Mucosa of rectum (tissue), 2 donors: ENCODE measurements at regions not wholly inside any gene's neighbourhood (a gene's known extent, or its start where the extent isn't known, plus 50 kb on each side); places are given as distances from the start of the nearest gene placed in this dataset.

Experiments
- H3K27ac ChIP-seq, 2 donors: one replicate each; pipeline ENCODE4 v1.7.0; 2013; ENCODE audit warnings: inconsistent platforms in 2 of 2, low read depth in 2 of 2, low read length in 2 of 2
- H3K27me3 ChIP-seq, 2 donors: one replicate each; pipeline ENCODE4 v1.7.0; 2013; ENCODE audit warnings: low read length in 2 of 2; ENCODE audit not compliant: control insufficient read depth in 2 of 2, insufficient read depth in 2 of 2
- H3K36me3 ChIP-seq, 2 donors: one replicate each; pipeline ENCODE4 v1.7.0; 2013; ENCODE audit warnings: low read length in 2 of 2; ENCODE audit not compliant: control insufficient read depth in 2 of 2, insufficient read depth in 2 of 2
- H3K4me1 ChIP-seq, 2 donors: one replicate each; pipeline ENCODE4 v1.7.0; 2013; ENCODE audit warnings: low read length in 2 of 2, mild to moderate bottlenecking in 1 of 2; ENCODE audit not compliant: control insufficient read depth in 2 of 2, insufficient read depth in 2 of 2
- H3K4me3 ChIP-seq, 2 donors: one replicate each; pipeline ENCODE4 v1.7.0; 2013; ENCODE audit warnings: low read length in 2 of 2
- H3K9ac ChIP-seq, 2 donors: one replicate each; pipeline ENCODE4 v1.7.0; 2013; ENCODE audit warnings: low read length in 2 of 2, low read depth in 1 of 2, mild to moderate bottlenecking in 1 of 2
- H3K9me3 ChIP-seq, 2 donors: one replicate each; pipeline ENCODE4 v1.7.0; 2013; ENCODE audit warnings: low read length in 2 of 2; ENCODE audit not compliant: control insufficient read depth in 2 of 2
- donor health status: healthy.
- donor health status: Normal muscosa, but diverticular disease.

GRCh38 chr13:111534751-111535522 lies 214.5 kb downstream of the TEX29 start:
- Histone ChIP-seq H3K27me3 (peaks cover 9 to 22% of the 10 kb centered on the region in 2 donors), H3K4me1 (no peaks in the 10 kb centered on the region), H3K9ac (no peak overlapping the region), H3K4me3 (no peak overlapping the region), H3K36me3 (no peaks in the 10 kb centered on the region), H3K9me3 (no peaks in the 10 kb centered on the region), H3K27ac (no peak overlapping the region)

- Histone ChIP-seq H3K9ac (no peak overlapping the region), H3K36me3 (no peaks in the 10 kb centered on the region), H3K4me3 (no peak overlapping the region), H3K27me3 (peaks cover 9 to 22% of the 10 kb centered on the region in 2 donors), H3K27ac (no peak overlapping the region), H3K4me1 (no peaks in the 10 kb centered on the region), H3K9me3 (no peaks in the 10 kb centered on the region)
Observed at GRCh38 chr13:111535523-111535811, 215.0 kb downstream of the TEX29 start.

DNA sequence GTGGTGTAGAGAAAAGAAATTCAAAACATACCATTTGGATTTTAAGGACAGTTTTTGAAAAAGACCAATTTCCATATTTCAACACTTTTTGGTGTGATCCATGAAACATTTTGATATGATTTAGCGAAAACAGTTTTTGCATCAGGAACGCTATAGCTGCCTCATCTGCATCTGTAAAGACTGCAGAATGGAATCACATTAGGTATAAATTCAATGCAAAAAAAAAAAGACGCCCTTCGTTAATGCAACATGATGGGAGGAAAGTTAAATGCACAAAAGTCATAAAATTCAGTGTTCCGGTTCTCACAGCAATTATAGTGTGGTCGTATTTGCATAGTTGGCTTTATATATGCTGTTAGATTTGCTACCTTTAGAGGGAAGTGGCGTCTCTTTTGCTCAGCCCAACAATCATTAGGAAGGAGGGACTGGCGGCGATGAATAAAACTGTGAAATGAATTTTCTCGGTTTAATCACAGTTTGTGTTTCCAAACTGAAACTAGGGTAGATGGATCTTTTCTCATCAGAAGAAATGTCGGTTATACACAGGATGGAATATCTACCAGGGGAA lies 215.7 kb downstream of the TEX29 start:
- H3K36me3 ChIP-seq = no peaks in the 10 kb centered on the region
- no peak overlapping the region for H3K4me3 ChIP-seq
- no peaks in the 10 kb centered on the region for H3K4me1 ChIP-seq
- no peaks in the 10 kb centered on the region for H3K9me3 ChIP-seq
- no peak overlapping the region for H3K27ac ChIP-seq
- H3K27me3 ChIP-seq = peaks cover 6 to 18% of the 10 kb centered on the region in 2 donors
- no peak overlapping the region for H3K9ac ChIP-seq

DNA sequence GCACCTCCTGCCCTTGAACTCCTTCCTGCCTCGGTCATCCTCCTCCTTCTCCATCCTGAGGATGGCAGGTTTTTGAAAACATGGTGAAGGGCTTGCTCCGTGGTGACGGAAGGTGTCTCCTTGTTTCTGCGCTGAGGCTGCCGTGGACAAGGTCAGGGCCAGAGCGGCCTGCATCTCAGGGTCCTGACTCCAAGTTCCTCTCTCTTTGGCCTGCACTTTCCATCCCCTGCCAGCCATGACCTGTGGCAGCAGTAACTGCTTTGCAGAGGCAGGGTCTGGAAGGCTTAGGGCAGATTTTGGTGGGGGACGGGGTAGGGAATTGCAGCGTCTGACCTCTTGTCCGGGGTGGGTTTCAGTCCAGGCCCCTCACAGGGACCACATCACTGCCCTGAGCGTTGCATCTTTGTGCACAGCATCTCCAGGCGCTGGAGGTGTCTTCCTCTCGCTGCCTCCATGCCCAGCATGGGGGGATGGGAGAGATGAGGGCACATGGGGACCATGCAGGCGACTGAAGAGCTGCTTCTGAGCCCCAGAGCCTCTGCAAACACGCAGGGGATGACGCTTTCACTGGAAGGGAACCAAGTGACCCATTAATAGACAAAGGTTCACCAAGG lies 216.8 kb downstream of the TEX29 start:
- Histone ChIP-seq H3K27ac (no peak overlapping the region), H3K9ac (no peak overlapping the region), H3K9me3 (no peaks in the 10 kb centered on the region), H3K4me3 (no peak overlapping the region), H3K4me1 (no peaks in the 10 kb centered on the region), H3K36me3 (no peaks in the 10 kb centered on the region), H3K27me3 (peaks cover 6 to 14% of the 10 kb centered on the region in 2 donors)

DNA sequence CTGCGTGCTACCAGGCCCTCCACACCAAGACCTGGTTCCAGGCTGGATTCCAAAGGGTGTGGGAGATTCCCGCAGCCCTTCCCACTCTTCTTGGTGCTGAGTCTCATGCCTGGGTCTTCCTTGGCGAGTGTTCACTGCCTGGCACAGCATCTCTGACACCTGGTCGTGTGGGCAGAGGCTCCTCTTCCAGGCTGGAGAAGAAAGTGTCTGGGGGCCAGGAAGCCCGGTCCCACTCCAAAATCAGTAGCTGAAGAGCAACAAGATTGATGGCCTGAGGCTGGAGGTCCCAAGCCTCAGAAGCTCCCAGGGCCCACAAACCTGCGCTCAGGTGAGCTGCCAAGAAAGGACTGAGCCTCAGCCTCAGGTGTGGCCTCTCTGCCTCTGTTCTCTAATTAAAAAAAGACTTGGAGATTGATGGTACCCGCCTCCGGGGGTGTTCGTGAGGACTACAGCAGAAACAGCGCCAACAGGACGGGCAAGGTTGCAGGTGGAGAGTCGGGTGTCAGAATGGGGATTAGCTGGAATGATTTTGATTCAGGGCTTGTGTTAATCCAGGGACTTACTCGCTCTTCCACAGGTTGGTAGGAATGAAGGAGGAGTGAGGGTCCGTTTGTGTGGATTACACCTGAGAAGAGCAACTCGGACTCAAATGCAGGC lies 217.5 kb downstream of the TEX29 start:
- H3K27ac ChIP-seq = no peak overlapping the region
- H3K27me3 ChIP-seq = peaks cover 6 to 11% of the 10 kb centered on the region in 2 donors
- no peaks in the 10 kb centered on the region for H3K4me1 ChIP-seq
- no peaks in the 10 kb centered on the region for H3K36me3 ChIP-seq
- no peak overlapping the region for H3K9ac ChIP-seq
- no peak overlapping the region for H3K4me3 ChIP-seq
- no peaks in the 10 kb centered on the region for H3K9me3 ChIP-seq

DNA sequence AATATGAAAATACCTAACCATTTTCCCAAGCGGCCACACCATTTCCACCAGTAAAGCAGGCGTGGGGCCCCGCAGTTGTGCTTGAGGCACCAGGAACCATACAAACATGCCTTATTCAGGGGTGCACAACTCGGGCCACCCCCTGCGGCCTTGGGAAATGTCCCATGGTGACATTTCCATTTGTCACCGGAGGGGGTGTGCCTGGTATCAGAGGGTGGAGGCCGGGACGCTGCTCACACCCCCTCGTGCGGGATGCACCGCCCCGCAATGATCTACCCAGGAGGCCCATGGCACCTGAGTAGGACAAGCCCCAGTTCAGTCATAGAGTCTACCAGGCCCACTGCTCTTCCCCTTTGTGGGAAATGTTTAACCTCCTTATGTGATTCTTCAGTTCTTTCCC lies 218.8 kb downstream of the TEX29 start:
- Histone ChIP-seq H3K36me3 (no peaks in the 10 kb centered on the region), H3K9me3 (no peaks in the 10 kb centered on the region), H3K27me3 (peaks cover 6% of the 10 kb centered on the region in 2 donors), H3K4me1 (no peaks in the 10 kb centered on the region), H3K4me3 (no peak overlapping the region), H3K9ac (no peak overlapping the region), H3K27ac (no peak overlapping the region)

DNA sequence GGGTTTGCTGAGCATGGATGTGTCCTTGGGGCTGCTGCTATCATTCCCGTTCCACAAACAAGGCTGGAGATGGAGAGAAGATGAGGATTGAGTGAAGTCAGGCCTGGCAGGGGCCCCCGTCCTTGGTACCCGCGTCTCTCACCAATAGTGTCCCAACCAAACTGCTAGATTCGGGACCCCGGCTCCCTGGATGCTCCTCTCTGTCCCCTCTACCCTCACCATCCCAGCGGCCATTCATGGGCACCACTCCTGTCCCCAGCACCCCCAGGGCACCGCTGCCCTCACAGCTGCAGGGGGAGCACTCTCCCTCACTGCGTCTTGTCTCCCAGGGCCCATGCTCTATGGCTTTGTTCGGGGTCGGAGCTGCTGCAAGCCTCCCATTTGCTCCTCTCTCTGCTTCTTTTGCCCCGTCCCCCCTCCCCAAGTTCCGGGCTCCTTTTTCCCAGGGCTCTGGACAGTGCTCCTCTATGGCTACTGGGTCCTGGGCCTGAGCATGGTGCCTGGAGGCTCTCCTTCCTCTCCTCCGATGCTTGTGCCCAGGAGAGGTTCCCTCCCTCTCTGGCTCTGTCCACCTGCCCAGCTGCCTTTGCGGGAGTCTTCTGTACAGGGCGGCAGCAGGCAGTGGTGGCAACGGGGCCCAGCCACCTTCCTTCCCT lies 219.5 kb downstream of the TEX29 start:
- Histone ChIP-seq H3K4me1 (no peaks in the 10 kb centered on the region), H3K27me3 (peaks cover 2 to 6% of the 10 kb centered on the region in 2 donors)

GRCh38 chr13:111540486-111540885 lies 220.0 kb downstream of the TEX29 start:
- H3K4me3 ChIP-seq = no peak overlapping the region
- H3K27me3 ChIP-seq = peaks cover 0 to 1% of the 10 kb centered on the region in 2 donors
- no peaks in the 10 kb centered on the region for H3K36me3 ChIP-seq
- no peaks in the 10 kb centered on the region for H3K9me3 ChIP-seq
- no peak overlapping the region for H3K27ac ChIP-seq
- H3K9ac ChIP-seq = no peak overlapping the region
- H3K4me1 ChIP-seq = no peaks in the 10 kb centered on the region

More for the DNA sequence above, 219.5 kb downstream of the TEX29 start:
- no peaks in the 10 kb centered on the region for H3K36me3 ChIP-seq
- H3K4me3 ChIP-seq = no peak overlapping the region
- H3K27ac ChIP-seq = no peak overlapping the region
- no peaks in the 10 kb centered on the region for H3K9me3 ChIP-seq
- H3K9ac ChIP-seq = no peak overlapping the region

- no peak overlapping the region for H3K4me3 ChIP-seq
- no peak overlapping the region for H3K9ac ChIP-seq
- no peak overlapping the region for H3K27ac ChIP-seq
- H3K36me3 ChIP-seq = no peaks in the 10 kb centered on the region
- no peaks in the 10 kb centered on the region for H3K27me3 ChIP-seq
- H3K9me3 ChIP-seq = no peaks in the 10 kb centered on the region
- H3K4me1 ChIP-seq = no peaks in the 10 kb centered on the region
Observed at GRCh38 chr13:111541345-111541744, 220.9 kb downstream of the TEX29 start.
